Skeletal muscle satellite cell (primary cell): ENCODE measurements at regions not wholly inside any gene's neighbourhood (a gene's known extent, or its start where the extent isn't known, plus 50 kb on each side); places are given as distances from the start of the nearest gene placed in this dataset.

Source experiments
- H3K27me3 ChIP-seq: 2 replicates; pipeline ENCODE4 v1.7.0; 2013; ENCODE audit warnings: low read length; ENCODE audit not compliant: control insufficient read depth, insufficient read depth
- H3K36me3 ChIP-seq: 2 replicates; pipeline ENCODE4 v1.7.0; 2013; ENCODE audit warnings: mild to moderate bottlenecking, control low read depth, low read length; ENCODE audit not compliant: insufficient read depth
- H3K4me1 ChIP-seq: 2 replicates; pipeline ENCODE4 v1.7.0; 2013; ENCODE audit warnings: low read length; ENCODE audit not compliant: control insufficient read depth, insufficient read depth
- H3K4me2 ChIP-seq: 2 replicates; pipeline ENCODE4 v1.7.0; 2013; ENCODE audit warnings: mild to moderate bottlenecking, low read length
- H3K4me3 ChIP-seq: 2 replicates; pipeline ENCODE4 v1.7.0; 2013; ENCODE audit warnings: low read length
- H3K9ac ChIP-seq: 2 replicates; pipeline ENCODE4 v1.7.0; 2013; ENCODE audit warnings: mild to moderate bottlenecking, low read depth, low read length, moderate library complexity
- H3K9me3 ChIP-seq: replicated peaks from 2 replicates; pipeline ENCODE4 v1.7.0; 2013; ENCODE audit warnings: mild to moderate bottlenecking, control low read depth, low read length

- Histone ChIP-seq H3K9me3 (peaks cover 19% of the 10 kb centered on the region), H3K9ac (no peak overlapping the region), H3K4me1 (no peaks in the 10 kb centered on the region)
These were observed 718.6 kb downstream of the AMY1C start for GRCh38 chr1:104468282-104468681.

GRCh38 chr1:104476126-104476525 lies 726.4 kb downstream of the AMY1C start:
- H3K4me2 ChIP-seq: no peak overlapping the region
- H3K9ac ChIP-seq: no peak overlapping the region
- H3K36me3 ChIP-seq: no peaks in the 10 kb centered on the region
- H3K4me1 ChIP-seq: no peaks in the 10 kb centered on the region
- no peak overlapping the region for H3K4me3 ChIP-seq
- no peaks in the 10 kb centered on the region for H3K27me3 ChIP-seq
- H3K9me3 ChIP-seq: no peaks in the 10 kb centered on the region

More at GRCh38 chr1:104468282-104468681, 718.6 kb downstream of the AMY1C start:
- no peaks in the 10 kb centered on the region for H3K36me3 ChIP-seq
- no peaks in the 10 kb centered on the region for H3K27me3 ChIP-seq
- no peak overlapping the region for H3K4me3 ChIP-seq
- no peak overlapping the region for H3K4me2 ChIP-seq

- H3K9ac ChIP-seq: no peak overlapping the region
- no peaks in the 10 kb centered on the region for H3K27me3 ChIP-seq
- no peaks in the 10 kb centered on the region for H3K4me1 ChIP-seq
- no peaks in the 10 kb centered on the region for H3K36me3 ChIP-seq
- H3K9me3 ChIP-seq: no peaks in the 10 kb centered on the region
- no peak overlapping the region for H3K4me2 ChIP-seq
- H3K4me3 ChIP-seq: no peak overlapping the region
These were observed 738.8 kb downstream of the AMY1C start for GRCh38 chr1:104488296-104489015.

- Histone ChIP-seq H3K4me3 (no peak overlapping the region), H3K9ac (no peak overlapping the region), H3K4me2 (no peak overlapping the region), H3K9me3 (no peaks in the 10 kb centered on the region), H3K36me3 (no peaks in the 10 kb centered on the region), H3K27me3 (no peaks in the 10 kb centered on the region), H3K4me1 (no peaks in the 10 kb centered on the region)
These were observed 776.6 kb downstream of the AMY1C start for GRCh38 chr1:104526158-104526795.

- Histone ChIP-seq H3K36me3 (no peaks in the 10 kb centered on the region), H3K4me3 (no peak overlapping the region), H3K4me1 (no peaks in the 10 kb centered on the region)
These were observed 782.3 kb downstream of the AMY1C start for GRCh38 chr1:104531990-104532389.

GRCh38 chr1:104574620-104575019 lies 824.9 kb downstream of the AMY1C start:
- no peak overlapping the region for H3K4me2 ChIP-seq
- no peak overlapping the region for H3K9ac ChIP-seq
- peaks cover 4% of the 10 kb centered on the region for H3K9me3 ChIP-seq
- no peaks in the 10 kb centered on the region for H3K4me1 ChIP-seq
- H3K36me3 ChIP-seq: no peaks in the 10 kb centered on the region
- H3K27me3 ChIP-seq: no peaks in the 10 kb centered on the region
- H3K4me3 ChIP-seq: no peak overlapping the region

More at GRCh38 chr1:104531990-104532389, 782.3 kb downstream of the AMY1C start:
- H3K9me3 ChIP-seq: no peaks in the 10 kb centered on the region
- H3K9ac ChIP-seq: no peak overlapping the region
- no peak overlapping the region for H3K4me2 ChIP-seq
- no peaks in the 10 kb centered on the region for H3K27me3 ChIP-seq

GRCh38 chr1:104592926-104593325 lies 843.2 kb downstream of the AMY1C start:
- Histone ChIP-seq H3K4me1 (no peaks in the 10 kb centered on the region), H3K9ac (no peak overlapping the region)

GRCh38 chr1:104593413-104594187 lies 843.9 kb downstream of the AMY1C start:
- Histone ChIP-seq H3K4me1 (no peaks in the 10 kb centered on the region), H3K4me2 (no peak overlapping the region), H3K9ac (no peak overlapping the region), H3K4me3 (no peak overlapping the region), H3K27me3 (no peaks in the 10 kb centered on the region), H3K9me3 (peaks cover 7% of the 10 kb centered on the region), H3K36me3 (no peaks in the 10 kb centered on the region)

More at GRCh38 chr1:104592926-104593325, 843.2 kb downstream of the AMY1C start:
- H3K9me3 ChIP-seq: peaks cover 7% of the 10 kb centered on the region
- no peaks in the 10 kb centered on the region for H3K27me3 ChIP-seq
- no peak overlapping the region for H3K4me2 ChIP-seq
- no peaks in the 10 kb centered on the region for H3K36me3 ChIP-seq
- H3K4me3 ChIP-seq: no peak overlapping the region

GRCh38 chr1:104617474-104617873 lies 867.8 kb downstream of the AMY1C start:
- Histone ChIP-seq H3K9ac (no peak overlapping the region), H3K9me3 (no peaks in the 10 kb centered on the region), H3K36me3 (no peaks in the 10 kb centered on the region), H3K4me3 (no peak overlapping the region), H3K27me3 (no peaks in the 10 kb centered on the region), H3K4me1 (no peaks in the 10 kb centered on the region), H3K4me2 (no peak overlapping the region)

GRCh38 chr1:104621221-104621620 lies 871.5 kb downstream of the AMY1C start:
- H3K9ac ChIP-seq: no peak overlapping the region
- H3K27me3 ChIP-seq: no peaks in the 10 kb centered on the region
- no peaks in the 10 kb centered on the region for H3K4me1 ChIP-seq
- H3K9me3 ChIP-seq: no peaks in the 10 kb centered on the region
- no peak overlapping the region for H3K4me3 ChIP-seq
- H3K4me2 ChIP-seq: no peak overlapping the region
- no peaks in the 10 kb centered on the region for H3K36me3 ChIP-seq

- no peak overlapping the region for H3K9ac ChIP-seq
- H3K4me2 ChIP-seq: no peak overlapping the region
- no peaks in the 10 kb centered on the region for H3K27me3 ChIP-seq
These were observed 874.8 kb downstream of the AMY1C start for GRCh38 chr1:104624538-104624937.

More at GRCh38 chr1:104624538-104624937, 874.8 kb downstream of the AMY1C start:
- Histone ChIP-seq H3K9me3 (peaks cover 3% of the 10 kb centered on the region), H3K4me3 (no peak overlapping the region), H3K36me3 (no peaks in the 10 kb centered on the region), H3K4me1 (no peaks in the 10 kb centered on the region)
